Coronary artery (tissue), 2 donors: ENCODE measurements at regions not wholly inside any gene's neighbourhood (a gene's known extent, or its start where the extent isn't known, plus 50 kb on each side); places are given as distances from the start of the nearest gene placed in this dataset.
A peak's percentile ranks its signal among the peaks of the same experiment; 100 is the strongest.

Experiments used
- DNase-seq: peaks from one replicate; pipeline ENCODE4 v3.0.0-alpha.2; 2017; ENCODE audit warnings: low spot score
- H3K27ac ChIP-seq, 2 donors: fragments of 200-600 bp; sonication (generic); one replicate each; pipeline ENCODE4 v1.5.1; 2016 to 2019
- H3K4me3 ChIP-seq: fragments of 200-600 bp; sonication (generic); 2 replicates; pipeline ENCODE4 v1.5.1; 2016; ENCODE audit warnings: mild to moderate bottlenecking, moderate library complexity
- CTCF ChIP-seq: fragments of 200-600 bp; sonication (generic); IDR thresholded peaks from one replicate; pipeline ENCODE4 v1.5.1; 2019; ENCODE audit warnings: antibody characterized with exemption

GRCh38 chr11:123250892-123251656 is 56.0 kb upstream of the CLMP start:
- no peak for DNase-seq
- TF ChIP-seq CTCF: no peak
- no peak overlapping the region for H3K27ac ChIP-seq

DNA sequence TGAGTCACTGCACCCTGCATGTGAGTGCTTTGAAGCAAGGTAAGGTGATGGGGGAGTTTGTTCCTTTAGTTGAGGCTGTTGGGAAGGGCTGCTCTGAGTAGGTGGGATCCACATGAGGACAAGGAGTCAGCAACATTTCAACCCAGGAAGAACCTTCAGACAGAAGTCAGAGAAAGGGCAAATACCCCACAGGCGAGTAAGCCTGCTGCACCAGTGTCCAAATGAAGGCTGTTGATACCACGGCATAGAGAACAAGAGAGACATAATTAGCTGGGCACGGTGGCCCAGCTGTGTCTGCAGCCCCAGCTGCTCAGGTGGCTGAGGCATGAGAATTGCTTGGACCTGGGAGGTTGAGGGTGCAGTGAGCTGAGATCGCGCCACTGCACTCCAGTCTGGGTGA is 54.3 kb upstream of the CLMP start:
- TF ChIP-seq CTCF: no peak
- Histone ChIP-seq H3K4me3 (no peak overlapping the region), H3K27ac (no peak overlapping the region)
- DNase-seq: no peak

More at GRCh38 chr11:123250892-123251656, 56.0 kb upstream of the CLMP start:
- H3K4me3 ChIP-seq: no peak overlapping the region

DNA sequence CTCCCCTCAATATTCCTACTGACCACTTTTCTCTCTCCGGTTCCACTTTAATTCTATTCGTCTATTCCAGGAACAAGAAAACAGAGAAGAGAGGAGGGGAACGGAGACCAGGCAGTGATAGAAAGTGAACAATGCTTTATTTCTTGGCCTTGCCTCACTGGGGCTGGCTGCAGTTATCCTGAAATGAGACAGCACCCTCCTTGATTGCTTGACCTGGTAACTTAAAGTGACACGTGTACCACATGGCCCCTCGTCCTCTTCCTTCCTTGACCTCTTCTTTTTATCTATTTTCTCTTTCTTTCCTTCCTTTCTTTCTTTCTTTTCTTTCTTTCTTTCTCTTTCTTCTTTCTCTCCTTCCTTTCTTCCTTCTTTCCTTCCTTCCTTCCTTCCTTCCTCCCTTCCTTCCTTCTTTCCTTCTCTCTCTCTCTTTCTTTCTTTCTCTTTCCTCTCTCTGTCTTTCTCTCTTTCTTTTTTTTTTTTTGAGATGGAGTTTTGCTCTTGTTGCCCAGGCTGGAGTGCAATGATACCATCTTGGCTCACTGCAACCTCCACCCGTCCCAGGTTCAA is 52.8 kb upstream of the CLMP start:
- no peak for DNase-seq
- TF ChIP-seq CTCF: no peak
- no peak overlapping the region for H3K27ac ChIP-seq
- no peak overlapping the region for H3K4me3 ChIP-seq

GRCh38 chr11:123247496-123247799 is 52.4 kb upstream of the CLMP start:
- DNase-seq: no peak
- H3K27ac ChIP-seq: no peak overlapping the region
- TF ChIP-seq CTCF: no peak
- no peak overlapping the region for H3K4me3 ChIP-seq

GRCh38 chr11:123246749-123247495 is 51.9 kb upstream of the CLMP start:
- peak; percentile 90 for TF ChIP-seq CTCF
- Histone ChIP-seq H3K27ac (no peak overlapping the region), H3K4me3 (peak overlapping the region; percentile 33)
- DNase-seq: no peak

DNA sequence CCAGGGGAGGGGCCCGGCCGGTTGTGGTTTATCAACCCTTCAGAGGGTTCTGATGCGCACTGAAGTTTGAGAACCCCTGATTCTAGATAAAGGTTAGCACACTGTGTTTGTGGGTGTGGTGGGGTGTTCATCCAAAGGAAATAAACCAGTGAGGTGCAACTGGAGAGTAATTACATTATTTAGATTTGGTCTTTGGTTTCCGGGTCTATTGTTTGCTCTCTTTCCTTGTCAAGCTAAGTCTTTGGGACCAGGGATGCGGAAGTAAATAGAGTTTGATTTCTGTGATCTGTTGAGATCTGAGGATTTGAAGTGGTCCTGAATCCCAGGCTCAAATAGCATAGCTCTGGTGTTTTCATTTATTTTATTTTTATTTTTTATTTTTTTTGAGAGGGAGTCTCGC is 50.5 kb upstream of the CLMP start:
- Histone ChIP-seq H3K27ac (no peak overlapping the region), H3K4me3 (no peak overlapping the region)
- no peak for DNase-seq
- no peak for TF ChIP-seq CTCF
